ENCODE measurements at regions not wholly inside any gene's neighbourhood (a gene's known extent, or its start where the extent isn't known, plus 50 kb on each side); places are given as distances from the start of the nearest gene placed in this dataset.

- TF ChIP-seq CTCF (IDR thresholded peaks at IDR 0.05) (no peak), POLR2A (IDR thresholded peaks at IDR 0.05) (no peak)
Measured at GRCh38 chr16:64253525-64253924, 868.3 kb downstream of the CDH11 start.

Data from prostate gland (tissue), 2 donors.